ENCODE measurements at regions not wholly inside any gene's neighbourhood (a gene's known extent, or its start where the extent isn't known, plus 50 kb on each side); places are given as distances from the start of the nearest gene placed in this dataset.

GRCh38 chr20:61014491-61014890 is 237.6 kb upstream of the CDH4 start:
- H3K9me3 Mint-ChIP-seq (ENCODE audit: low read depth): peaks cover 16% of the 10 kb centered on the region
- H3K27me3 Mint-ChIP-seq: no peaks in the 10 kb centered on the region
- no peak overlapping the region for H3K4me3 Mint-ChIP-seq
- H3K27ac Mint-ChIP-seq: no peak overlapping the region
- no peaks in the 10 kb centered on the region for H3K36me3 Mint-ChIP-seq
- no peak for DNase-seq
- CTCF ChIA-PET: no interaction called here
- no peak for ATAC-seq
- H3K4me1 Mint-ChIP-seq: no peaks in the 10 kb centered on the region

DNA sequence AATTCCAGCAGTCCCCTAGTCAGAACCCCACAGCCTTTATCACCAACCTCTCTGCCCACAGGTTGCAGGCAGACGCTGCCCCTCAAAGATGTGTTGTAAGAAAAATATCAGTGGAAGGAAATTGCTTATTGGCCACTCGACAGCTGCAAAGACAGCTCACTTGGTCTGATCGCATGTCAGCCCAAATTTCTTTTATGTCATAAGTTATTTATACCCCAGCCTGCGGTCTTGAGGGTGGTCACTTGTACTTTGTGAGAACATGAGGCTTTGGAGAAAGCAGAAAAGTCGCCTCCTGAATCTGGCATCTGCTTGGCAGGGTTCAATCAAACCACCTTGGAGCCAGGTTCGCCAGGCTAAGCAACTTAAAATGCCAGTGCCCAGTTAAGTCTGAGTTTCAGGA is 236.5 kb upstream of the CDH4 start:
- no peak overlapping the region for H3K4me3 Mint-ChIP-seq
- no peaks in the 10 kb centered on the region for H3K4me1 Mint-ChIP-seq
- ATAC-seq (no peak), DNase-seq (no peak)
- CTCF ChIA-PET: no interaction called here
- H3K27ac Mint-ChIP-seq: no peak overlapping the region
- peaks cover 19% of the 10 kb centered on the region for H3K9me3 Mint-ChIP-seq (ENCODE audit: low read depth)
- H3K36me3 Mint-ChIP-seq: no peaks in the 10 kb centered on the region
- no peaks in the 10 kb centered on the region for H3K27me3 Mint-ChIP-seq

GRCh38 chr20:61019322-61019721 is 232.7 kb upstream of the CDH4 start:
- Mint-ChIP-seq H3K27ac (no peak overlapping the region), H3K4me1 (no peaks in the 10 kb centered on the region), H3K27me3 (no peaks in the 10 kb centered on the region), H3K36me3 (no peaks in the 10 kb centered on the region), H3K9me3 (ENCODE audit: low read depth) (peaks cover 19% of the 10 kb centered on the region), H3K4me3 (no peak overlapping the region)
- ATAC-seq: no peak
- CTCF ChIA-PET: no interaction called here
- DNase-seq: no peak

DNA sequence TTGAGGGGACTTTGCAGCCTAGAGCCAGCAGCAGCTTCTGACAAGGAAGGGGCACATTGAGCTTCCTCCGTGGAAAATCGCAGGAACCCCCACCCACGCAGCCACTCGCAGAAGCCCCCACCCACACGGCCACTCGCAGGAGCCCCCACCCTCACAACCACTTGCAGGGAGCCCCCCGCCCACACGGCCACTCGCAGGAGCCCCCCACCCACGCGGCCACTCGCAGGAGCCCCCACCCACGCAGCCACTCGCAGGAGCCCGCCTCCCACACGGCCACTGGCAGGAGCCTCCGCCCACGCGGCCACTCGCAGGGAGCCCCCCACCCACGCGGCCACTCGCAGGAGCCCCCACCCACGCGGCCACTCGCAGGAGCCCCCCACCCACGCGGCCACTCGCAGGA is 228.4 kb upstream of the CDH4 start:
- Mint-ChIP-seq H3K27ac (no peak overlapping the region), H3K27me3 (no peaks in the 10 kb centered on the region), H3K4me1 (no peaks in the 10 kb centered on the region), H3K36me3 (no peaks in the 10 kb centered on the region), H3K4me3 (no peak overlapping the region), H3K9me3 (ENCODE audit: low read depth) (peaks cover 13% of the 10 kb centered on the region)
- DNase-seq (no peak), ATAC-seq (no peak)
- CTCF ChIA-PET: no interaction called here

DNA sequence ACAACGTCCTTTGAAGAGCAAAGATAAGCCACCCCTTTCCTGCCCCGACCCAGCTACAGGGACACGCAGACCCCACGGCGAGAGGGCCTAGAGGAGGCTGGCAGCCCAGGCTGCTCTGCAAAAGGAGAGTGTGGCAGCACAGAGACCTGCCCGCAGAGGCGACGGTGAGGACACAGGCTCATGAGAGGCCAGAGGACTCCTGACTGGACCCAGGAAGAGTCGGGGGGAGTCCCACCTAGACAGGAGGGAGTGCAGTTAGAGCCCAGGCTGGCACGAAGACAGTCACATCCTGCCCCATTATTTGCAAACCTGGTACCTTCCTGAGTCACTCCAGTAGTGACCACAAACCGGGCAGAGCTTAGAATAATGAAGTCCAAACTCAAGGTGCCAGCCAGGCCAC is 227.7 kb upstream of the CDH4 start:
- H3K4me1 Mint-ChIP-seq: no peaks in the 10 kb centered on the region
- CTCF ChIA-PET: no interaction called here
- no peak for DNase-seq
- H3K36me3 Mint-ChIP-seq: no peaks in the 10 kb centered on the region
- no peak overlapping the region for H3K27ac Mint-ChIP-seq
- H3K9me3 Mint-ChIP-seq (ENCODE audit: low read depth): peaks cover 6% of the 10 kb centered on the region
- ATAC-seq: no peak
- H3K27me3 Mint-ChIP-seq: no peaks in the 10 kb centered on the region
- no peak overlapping the region for H3K4me3 Mint-ChIP-seq

DNA sequence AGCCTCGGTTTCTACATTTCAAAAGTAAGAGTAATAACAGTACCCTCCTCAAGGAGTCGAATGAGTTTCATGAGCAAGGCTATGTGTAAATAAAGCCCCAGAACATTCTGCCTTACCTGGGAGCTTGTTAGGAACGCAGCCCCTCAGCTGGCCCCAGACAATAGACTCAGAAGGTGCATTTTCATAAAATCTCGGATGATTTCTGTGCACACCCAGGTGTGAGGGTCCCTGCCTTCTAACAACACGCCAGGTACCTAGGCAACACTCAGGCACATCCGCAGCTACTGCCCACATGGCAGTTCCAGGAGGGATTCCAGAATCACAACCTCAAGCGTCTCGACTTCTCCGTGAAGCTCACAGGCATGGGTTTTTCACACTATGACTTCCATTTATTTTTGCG is 226.5 kb upstream of the CDH4 start:
- no peak overlapping the region for H3K27ac Mint-ChIP-seq

DNA sequence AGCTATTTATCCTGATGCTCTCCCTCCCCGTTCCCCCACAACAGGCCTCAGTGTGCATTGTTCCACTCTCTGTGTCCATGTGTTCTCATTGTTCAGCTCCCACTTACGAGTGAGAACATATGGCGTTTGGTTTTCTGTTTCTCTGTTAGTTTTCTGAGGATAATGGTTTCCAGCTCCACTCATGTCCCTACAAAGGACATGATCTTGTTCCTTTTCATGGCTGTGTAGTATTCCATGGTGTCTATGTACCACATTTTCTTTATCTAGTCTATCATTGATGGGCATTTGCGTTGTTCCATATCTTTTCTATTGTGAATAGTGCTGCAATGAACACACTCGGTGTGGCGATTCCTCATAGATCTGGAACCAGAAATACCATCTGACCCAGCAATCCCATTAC is 225.9 kb upstream of the CDH4 start:
- CTCF ChIA-PET: no interaction called here
- Mint-ChIP-seq H3K4me3 (no peak overlapping the region), H3K4me1 (no peaks in the 10 kb centered on the region)

More for the DNA sequence above, 226.5 kb upstream of the CDH4 start:
- no peak for DNase-seq
- Mint-ChIP-seq H3K9me3 (ENCODE audit: low read depth) (peaks cover 3% of the 10 kb centered on the region), H3K36me3 (no peaks in the 10 kb centered on the region), H3K4me3 (no peak overlapping the region), H3K4me1 (no peaks in the 10 kb centered on the region), H3K27me3 (no peaks in the 10 kb centered on the region)
- CTCF ChIA-PET: no interaction called here
- no peak for ATAC-seq

DNA sequence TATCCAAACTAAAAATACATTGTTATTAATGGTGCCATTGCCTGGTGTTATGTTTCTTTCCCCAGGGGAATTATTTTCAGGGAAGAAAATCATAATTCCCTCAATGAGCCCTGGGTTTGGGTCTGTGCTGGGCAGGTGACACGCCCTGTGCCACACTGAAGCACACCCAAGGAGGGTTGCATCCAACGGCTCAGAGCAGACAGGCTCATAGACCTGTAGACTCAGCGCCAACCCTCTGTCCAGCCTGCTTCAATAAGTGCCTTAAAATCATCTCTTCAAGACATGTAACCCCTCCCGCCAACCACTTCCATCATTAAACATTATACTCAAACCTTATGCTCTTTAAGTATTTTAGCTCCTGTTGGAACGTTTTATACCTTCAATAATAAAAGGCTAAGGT is 225.3 kb upstream of the CDH4 start:
- H3K27me3 Mint-ChIP-seq: no peaks in the 10 kb centered on the region
- CTCF ChIA-PET: no interaction called here
- no peaks in the 10 kb centered on the region for H3K36me3 Mint-ChIP-seq
- peaks cover 3% of the 10 kb centered on the region for H3K9me3 Mint-ChIP-seq (ENCODE audit: low read depth)
- no peaks in the 10 kb centered on the region for H3K4me1 Mint-ChIP-seq
- DNase-seq: no peak
- no peak overlapping the region for H3K4me3 Mint-ChIP-seq
- ATAC-seq: no peak
- H3K27ac Mint-ChIP-seq: no peak overlapping the region

More for the DNA sequence above, 225.9 kb upstream of the CDH4 start:
- Mint-ChIP-seq H3K9me3 (ENCODE audit: low read depth) (peaks cover 3% of the 10 kb centered on the region), H3K27me3 (no peaks in the 10 kb centered on the region), H3K36me3 (no peaks in the 10 kb centered on the region), H3K27ac (no peak overlapping the region)
- ATAC-seq (no peak), DNase-seq (no peak)

- no peak for ATAC-seq
- H3K4me3 Mint-ChIP-seq: no peak overlapping the region
- DNase-seq: no peak
- CTCF ChIA-PET: no interaction called here
- H3K27me3 Mint-ChIP-seq: no peaks in the 10 kb centered on the region
- H3K4me1 Mint-ChIP-seq: no peaks in the 10 kb centered on the region
- peaks cover 3% of the 10 kb centered on the region for H3K9me3 Mint-ChIP-seq (ENCODE audit: low read depth)
- no peak overlapping the region for H3K27ac Mint-ChIP-seq
- no peaks in the 10 kb centered on the region for H3K36me3 Mint-ChIP-seq
Observed at GRCh38 chr20:61027218-61027617, 224.8 kb upstream of the CDH4 start.

- Mint-ChIP-seq H3K4me1 (no peaks in the 10 kb centered on the region), H3K36me3 (no peaks in the 10 kb centered on the region), H3K4me3 (no peak overlapping the region), H3K27ac (no peak overlapping the region), H3K27me3 (no peaks in the 10 kb centered on the region), H3K9me3 (ENCODE audit: low read depth) (peaks cover 3% of the 10 kb centered on the region)
- no peak for ATAC-seq
- CTCF ChIA-PET: no interaction called here
- no peak for DNase-seq
Observed at GRCh38 chr20:61030130-61030529, 221.9 kb upstream of the CDH4 start.

- no peak overlapping the region for H3K27ac Mint-ChIP-seq
- H3K36me3 Mint-ChIP-seq: no peaks in the 10 kb centered on the region
- no peaks in the 10 kb centered on the region for H3K27me3 Mint-ChIP-seq
- DNase-seq (no peak), ATAC-seq (no peak)
- H3K4me1 Mint-ChIP-seq: no peaks in the 10 kb centered on the region
- CTCF ChIA-PET: no interaction called here
- peaks cover 2% of the 10 kb centered on the region for H3K9me3 Mint-ChIP-seq (ENCODE audit: low read depth)
- no peak overlapping the region for H3K4me3 Mint-ChIP-seq
Observed at GRCh38 chr20:61031101-61031830, 220.8 kb upstream of the CDH4 start.

DNA sequence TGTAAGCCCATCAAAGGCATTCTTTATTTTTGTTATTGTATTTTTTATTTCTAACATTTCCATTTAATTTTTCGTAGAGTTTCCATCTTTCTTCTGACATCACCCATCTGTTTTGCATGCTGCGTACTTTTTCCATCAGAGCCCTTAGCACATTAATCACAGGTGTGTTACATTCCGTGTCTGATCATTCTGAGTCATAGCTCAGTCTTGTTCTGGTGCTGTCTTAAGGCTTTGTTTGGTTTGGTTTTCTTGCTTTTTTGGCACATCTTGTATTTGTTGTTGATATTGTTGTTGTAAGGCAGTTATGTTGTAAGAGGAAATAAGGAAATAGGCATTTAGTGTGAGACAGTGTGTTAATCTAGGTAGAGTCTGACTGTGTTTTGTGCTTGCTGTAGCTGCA is 214.6 kb upstream of the CDH4 start:
- Mint-ChIP-seq H3K27ac (no peak overlapping the region), H3K27me3 (no peaks in the 10 kb centered on the region), H3K4me1 (no peaks in the 10 kb centered on the region), H3K4me3 (no peak overlapping the region), H3K9me3 (ENCODE audit: low read depth) (peaks cover 4% of the 10 kb centered on the region), H3K36me3 (no peaks in the 10 kb centered on the region)
- DNase-seq: no peak
- CTCF ChIA-PET: no interaction called here
- ATAC-seq: no peak

- Mint-ChIP-seq H3K4me1 (no peaks in the 10 kb centered on the region), H3K36me3 (no peaks in the 10 kb centered on the region), H3K27ac (no peak overlapping the region), H3K27me3 (no peaks in the 10 kb centered on the region), H3K4me3 (no peak overlapping the region), H3K9me3 (ENCODE audit: low read depth) (peaks cover 4% of the 10 kb centered on the region)
- CTCF ChIA-PET: no interaction called here
- DNase-seq (no peak), ATAC-seq (no peak)
Observed at GRCh38 chr20:61041481-61041880, 210.6 kb upstream of the CDH4 start.

- Mint-ChIP-seq H3K4me3 (no peak overlapping the region), H3K4me1 (no peaks in the 10 kb centered on the region), H3K9me3 (ENCODE audit: low read depth) (peaks cover 3% of the 10 kb centered on the region), H3K27me3 (no peaks in the 10 kb centered on the region), H3K27ac (no peak overlapping the region), H3K36me3 (no peaks in the 10 kb centered on the region)
- CTCF ChIA-PET: no interaction called here
- DNase-seq (no peak), ATAC-seq (no peak)
Observed at GRCh38 chr20:61042506-61043385, 209.3 kb upstream of the CDH4 start.
